HG03521 (cell line): ENCODE measurements at regions not wholly inside any gene's neighbourhood (a gene's known extent, or its start where the extent isn't known, plus 50 kb on each side); places are given as distances from the start of the nearest gene placed in this dataset.

ENCODE experiments used
- ATAC-seq: cut with Tn5 transposase; IDR thresholded peaks from one replicate; pipeline ENCODE4 v1.9.1; 2021; ENCODE audit warnings: mild to moderate bottlenecking, moderate library complexity; ENCODE audit not compliant: unreplicated experiment

DNA sequence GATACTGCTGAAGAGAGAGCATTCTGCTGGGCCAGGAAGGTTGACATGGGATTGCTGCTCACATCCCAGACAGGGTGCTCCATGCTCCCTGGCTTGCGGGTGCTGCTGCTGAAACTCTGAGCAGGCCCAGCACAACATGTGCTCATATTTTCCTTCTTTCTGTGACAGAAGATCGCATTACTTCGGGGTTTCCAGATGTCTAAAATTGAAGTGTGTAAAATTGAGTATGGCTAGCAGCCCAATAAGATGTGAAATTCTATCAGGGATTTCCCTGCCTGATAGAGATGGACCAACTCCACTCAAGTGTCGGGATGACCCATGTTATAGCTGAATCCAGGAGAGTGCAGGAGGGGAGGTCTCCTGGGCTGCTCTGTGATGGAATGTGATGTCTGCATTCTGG, 55.6 kb upstream of the KL start:
- ATAC-seq: no peak

DNA sequence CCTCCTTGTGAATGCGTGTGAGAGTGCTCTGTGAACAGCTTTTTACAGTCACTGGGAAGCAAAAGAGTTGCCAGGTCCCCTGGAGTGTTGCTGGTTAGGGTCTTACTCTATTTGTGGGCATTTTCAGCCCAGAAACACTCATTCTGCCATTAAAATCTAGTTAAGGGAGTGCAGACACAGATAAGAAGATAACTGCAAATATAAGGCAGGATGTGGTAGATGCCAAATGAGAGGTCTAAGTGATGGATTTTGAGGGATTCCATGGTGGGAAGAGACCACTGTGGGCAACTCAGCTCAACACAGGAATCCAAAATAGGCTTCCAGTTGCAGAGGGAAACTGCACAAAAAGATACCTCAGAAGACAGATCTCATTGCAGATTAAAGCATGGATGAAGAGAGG, 54.5 kb upstream of the KL start:
- ATAC-seq: no peak

DNA sequence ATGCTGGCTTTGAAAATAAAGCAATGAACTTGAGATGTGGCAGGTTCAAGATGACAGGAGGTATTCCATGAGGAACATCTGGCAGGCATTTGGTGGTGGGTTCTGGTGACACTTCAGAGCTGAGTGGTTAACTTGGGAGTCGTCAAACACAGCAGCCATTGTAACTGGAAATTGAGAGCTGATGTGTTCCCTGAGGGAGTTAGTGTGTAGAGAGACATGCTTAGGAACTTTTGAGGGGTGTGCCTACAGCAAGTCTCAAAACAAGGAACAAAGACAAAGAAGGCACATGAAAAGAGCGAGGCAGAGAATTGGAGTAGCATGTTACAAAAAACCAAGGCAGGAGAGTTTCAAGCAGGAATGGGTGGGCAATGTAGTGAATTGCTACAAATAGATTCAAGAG, 53.9 kb upstream of the KL start:
- no peak for ATAC-seq

DNA sequence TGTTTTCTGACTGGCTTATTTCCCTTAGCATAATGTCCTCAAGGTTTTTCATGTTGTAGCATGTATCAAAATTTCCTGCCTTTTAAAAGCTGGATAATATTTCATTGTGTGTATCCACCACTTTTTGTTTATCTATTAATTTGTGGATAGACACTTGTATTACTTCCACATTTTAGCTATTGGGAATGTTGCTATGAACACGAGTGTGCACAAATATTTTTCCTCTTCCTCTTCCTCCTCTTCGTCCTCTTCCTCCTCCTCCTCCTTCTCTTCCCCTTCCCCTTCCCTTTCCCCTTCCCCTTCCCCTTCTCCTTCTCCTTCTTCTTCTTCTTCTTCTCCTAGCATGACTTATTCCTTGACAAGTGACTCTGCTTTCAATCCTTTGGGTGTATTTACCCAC, 51.2 kb upstream of the KL start:
- no peak for ATAC-seq
